ENCODE measurements at regions not wholly inside any gene's neighbourhood (a gene's known extent, or its start where the extent isn't known, plus 50 kb on each side); places are given as distances from the start of the nearest gene placed in this dataset.

GRCh38 chr13:70275841-70276240 lies 167.6 kb upstream of the KLHL1 start:
- H3K4me3 ChIP-seq (IDR thresholded peaks at IDR 0.05; ENCODE audit: insufficient read depth, low read depth, low read length), result no peak overlapping the region
- no peaks in the 10 kb centered on the region for H3K36me3 ChIP-seq (ENCODE audit: insufficient read depth)
- H3K27me3 ChIP-seq (ENCODE audit: insufficient read depth, low read depth), result no peaks in the 10 kb centered on the region
- no peak overlapping the region for H3K4me2 ChIP-seq
- no peaks in the 10 kb centered on the region for H3K79me2 ChIP-seq (ENCODE audit: insufficient read depth, low read depth)
- no peak overlapping the region for H2AFZ ChIP-seq (ENCODE audit: low read depth)
- TF ChIP-seq CTCF (conservative IDR thresholded peaks at IDR 0.05; ENCODE audit: low read depth, low read length), result no peak
- no peaks in the 10 kb centered on the region for H4K20me1 ChIP-seq (ENCODE audit: insufficient read depth)
- H3K27ac ChIP-seq, result no peak overlapping the region
- H3K4me1 ChIP-seq (ENCODE audit: low read depth, poor library complexity, severe bottlenecking), result no peaks in the 10 kb centered on the region
- H3K9ac ChIP-seq, result no peak overlapping the region

- H3K79me2 ChIP-seq (ENCODE audit: insufficient read depth, low read depth), result no peaks in the 10 kb centered on the region
- H3K36me3 ChIP-seq (ENCODE audit: insufficient read depth), result no peaks in the 10 kb centered on the region
- no peaks in the 10 kb centered on the region for H4K20me1 ChIP-seq (ENCODE audit: insufficient read depth)
- H3K9ac ChIP-seq, result no peak overlapping the region
- no peak overlapping the region for H3K27ac ChIP-seq
- H3K4me3 ChIP-seq (IDR thresholded peaks at IDR 0.05; ENCODE audit: insufficient read depth, low read depth, low read length), result no peak overlapping the region
- no peak for TF ChIP-seq CTCF (conservative IDR thresholded peaks at IDR 0.05; ENCODE audit: low read depth, low read length)
- H3K4me1 ChIP-seq (ENCODE audit: low read depth, poor library complexity, severe bottlenecking), result no peaks in the 10 kb centered on the region
- no peak overlapping the region for H2AFZ ChIP-seq (ENCODE audit: low read depth)
- no peaks in the 10 kb centered on the region for H3K27me3 ChIP-seq (ENCODE audit: insufficient read depth, low read depth)
- H3K4me2 ChIP-seq, result no peak overlapping the region
These were observed 147.2 kb upstream of the KLHL1 start for GRCh38 chr13:70255406-70255991.

GRCh38 chr13:70253834-70254233 lies 145.6 kb upstream of the KLHL1 start:
- Histone ChIP-seq H3K36me3 (ENCODE audit: insufficient read depth) (no peaks in the 10 kb centered on the region), H3K79me2 (ENCODE audit: insufficient read depth, low read depth) (no peaks in the 10 kb centered on the region), H2AFZ (ENCODE audit: low read depth) (no peak overlapping the region), H4K20me1 (ENCODE audit: insufficient read depth) (no peaks in the 10 kb centered on the region), H3K4me2 (no peak overlapping the region), H3K27ac (no peak overlapping the region), H3K4me3 (IDR thresholded peaks at IDR 0.05; ENCODE audit: insufficient read depth, low read depth, low read length) (no peak overlapping the region), H3K27me3 (ENCODE audit: insufficient read depth, low read depth) (no peaks in the 10 kb centered on the region), H3K9ac (no peak overlapping the region), H3K4me1 (ENCODE audit: low read depth, poor library complexity, severe bottlenecking) (no peaks in the 10 kb centered on the region)
- TF ChIP-seq CTCF (conservative IDR thresholded peaks at IDR 0.05; ENCODE audit: low read depth, low read length), result no peak

- Histone ChIP-seq H3K27me3 (ENCODE audit: insufficient read depth, low read depth) (no peaks in the 10 kb centered on the region), H3K36me3 (ENCODE audit: insufficient read depth) (no peaks in the 10 kb centered on the region), H4K20me1 (ENCODE audit: insufficient read depth) (no peaks in the 10 kb centered on the region), H3K9ac (no peak overlapping the region), H3K4me1 (ENCODE audit: low read depth, poor library complexity, severe bottlenecking) (no peaks in the 10 kb centered on the region), H3K79me2 (ENCODE audit: insufficient read depth, low read depth) (no peaks in the 10 kb centered on the region), H3K4me3 (IDR thresholded peaks at IDR 0.05; ENCODE audit: insufficient read depth, low read depth, low read length) (no peak overlapping the region), H2AFZ (ENCODE audit: low read depth) (no peak overlapping the region), H3K27ac (no peak overlapping the region), H3K4me2 (no peak overlapping the region)
- TF ChIP-seq CTCF (conservative IDR thresholded peaks at IDR 0.05; ENCODE audit: low read depth, low read length), result no peak
These were observed 145.2 kb upstream of the KLHL1 start for GRCh38 chr13:70253411-70253810.
